Stimulated activated memory B cell treated with anti-CD40 and anti-IgM and Interleukin-4, amounts not matched to agents 10 μg/mL and 1 μg/mL and 100 μg/mL, for 72 hours (primary cell): ENCODE measurements at regions not wholly inside any gene's neighbourhood (a gene's known extent, or its start where the extent isn't known, plus 50 kb on each side); places are given as distances from the start of the nearest gene placed in this dataset.

Experiments
- ATAC-seq: fragments of 150-1000 bp; cut with Tn5 transposase; 2 replicates; pipeline ENCODE4 v1.10.0; 2021
- H3K27ac Mint-ChIP-seq: one replicate; pipeline ENCODE4 v1.8.0; 2022; ENCODE audit warnings: mild to moderate bottlenecking, mixed read lengths
- H3K27me3 Mint-ChIP-seq: one replicate; pipeline ENCODE4 v1.8.0; 2022; ENCODE audit warnings: mixed read lengths
- H3K36me3 Mint-ChIP-seq: one replicate; pipeline ENCODE4 v1.8.0; 2022; ENCODE audit warnings: mixed read lengths
- H3K4me1 Mint-ChIP-seq: one replicate; pipeline ENCODE4 v1.8.0; 2022; ENCODE audit warnings: mixed read lengths
- H3K4me3 Mint-ChIP-seq: one replicate; pipeline ENCODE4 v1.8.0; 2022; ENCODE audit warnings: mild to moderate bottlenecking, moderate library complexity, mixed read lengths
- H3K9me3 Mint-ChIP-seq: one replicate; pipeline ENCODE4 v1.8.0; 2022; ENCODE audit warnings: mixed read lengths

GRCh38 chr18:22339913-22340312, 77.8 kb downstream of the CTAGE1 start:
- no peak overlapping the region for H3K27ac Mint-ChIP-seq
- H3K4me3 Mint-ChIP-seq, result no peak overlapping the region
- no peaks in the 10 kb centered on the region for H3K9me3 Mint-ChIP-seq
- no peak for ATAC-seq
- peaks cover 9% of the 10 kb centered on the region for H3K27me3 Mint-ChIP-seq
- H3K36me3 Mint-ChIP-seq, result no peaks in the 10 kb centered on the region
- no peaks in the 10 kb centered on the region for H3K4me1 Mint-ChIP-seq

GRCh38 chr18:22337833-22338232, 79.9 kb downstream of the CTAGE1 start:
- no peak overlapping the region for H3K4me3 Mint-ChIP-seq
- H3K36me3 Mint-ChIP-seq, result no peaks in the 10 kb centered on the region
- peaks cover 5% of the 10 kb centered on the region for H3K9me3 Mint-ChIP-seq
- ATAC-seq, result no peak
- no peak overlapping the region for H3K27ac Mint-ChIP-seq
- H3K4me1 Mint-ChIP-seq, result no peaks in the 10 kb centered on the region
- H3K27me3 Mint-ChIP-seq, result peaks cover 18% of the 10 kb centered on the region

GRCh38 chr18:22337306-22337705, 80.4 kb downstream of the CTAGE1 start:
- Mint-ChIP-seq H3K4me3 (no peak overlapping the region), H3K4me1 (no peaks in the 10 kb centered on the region), H3K36me3 (no peaks in the 10 kb centered on the region), H3K9me3 (peaks cover 5% of the 10 kb centered on the region), H3K27ac (no peak overlapping the region), H3K27me3 (peaks cover 18% of the 10 kb centered on the region)
- ATAC-seq, result no peak

GRCh38 chr18:22336406-22336805, 81.3 kb downstream of the CTAGE1 start:
- no peaks in the 10 kb centered on the region for H3K4me1 Mint-ChIP-seq
- H3K27me3 Mint-ChIP-seq, result peaks cover 18% of the 10 kb centered on the region
- no peak for ATAC-seq
- peaks cover 5% of the 10 kb centered on the region for H3K9me3 Mint-ChIP-seq
- no peaks in the 10 kb centered on the region for H3K36me3 Mint-ChIP-seq
- H3K27ac Mint-ChIP-seq, result no peak overlapping the region
- H3K4me3 Mint-ChIP-seq, result no peak overlapping the region

- H3K9me3 Mint-ChIP-seq, result peaks cover 5% of the 10 kb centered on the region
- H3K4me1 Mint-ChIP-seq, result no peaks in the 10 kb centered on the region
- H3K27me3 Mint-ChIP-seq, result peaks cover 18% of the 10 kb centered on the region
- no peaks in the 10 kb centered on the region for H3K36me3 Mint-ChIP-seq
- ATAC-seq, result no peak
- no peak overlapping the region for H3K4me3 Mint-ChIP-seq
- no peak overlapping the region for H3K27ac Mint-ChIP-seq
Observed at GRCh38 chr18:22335731-22336198, 82.0 kb downstream of the CTAGE1 start.

GRCh38 chr18:22334567-22334966, 83.1 kb downstream of the CTAGE1 start:
- Mint-ChIP-seq H3K27ac (no peak overlapping the region), H3K27me3 (peaks cover 18% of the 10 kb centered on the region), H3K9me3 (peaks cover 5% of the 10 kb centered on the region), H3K4me3 (no peak overlapping the region), H3K4me1 (no peaks in the 10 kb centered on the region), H3K36me3 (no peaks in the 10 kb centered on the region)
- no peak for ATAC-seq

GRCh38 chr18:22332590-22332989, 85.1 kb downstream of the CTAGE1 start:
- H3K27ac Mint-ChIP-seq, result no peak overlapping the region
- ATAC-seq, result no peak

GRCh38 chr18:22330508-22330907, 87.2 kb downstream of the CTAGE1 start:
- ATAC-seq, result no peak
- peaks cover 10% of the 10 kb centered on the region for H3K27me3 Mint-ChIP-seq
- peaks cover 13% of the 10 kb centered on the region for H3K9me3 Mint-ChIP-seq
- no peak overlapping the region for H3K27ac Mint-ChIP-seq
- no peaks in the 10 kb centered on the region for H3K36me3 Mint-ChIP-seq
- no peak overlapping the region for H3K4me3 Mint-ChIP-seq
- H3K4me1 Mint-ChIP-seq, result no peaks in the 10 kb centered on the region

More at GRCh38 chr18:22332590-22332989, 85.1 kb downstream of the CTAGE1 start:
- H3K4me3 Mint-ChIP-seq, result no peak overlapping the region
- peaks cover 13% of the 10 kb centered on the region for H3K9me3 Mint-ChIP-seq
- peaks cover 18% of the 10 kb centered on the region for H3K27me3 Mint-ChIP-seq
- H3K36me3 Mint-ChIP-seq, result no peaks in the 10 kb centered on the region
- no peaks in the 10 kb centered on the region for H3K4me1 Mint-ChIP-seq

GRCh38 chr18:22325396-22325795, 92.3 kb downstream of the CTAGE1 start:
- no peak for ATAC-seq
- H3K36me3 Mint-ChIP-seq, result no peaks in the 10 kb centered on the region
- H3K4me1 Mint-ChIP-seq, result no peaks in the 10 kb centered on the region
- H3K4me3 Mint-ChIP-seq, result no peak overlapping the region
- H3K27me3 Mint-ChIP-seq, result no peaks in the 10 kb centered on the region
- H3K9me3 Mint-ChIP-seq, result peaks cover 8% of the 10 kb centered on the region
- H3K27ac Mint-ChIP-seq, result no peak overlapping the region

- no peak for ATAC-seq
- Mint-ChIP-seq H3K9me3 (peaks cover 8% of the 10 kb centered on the region), H3K27me3 (no peaks in the 10 kb centered on the region), H3K4me1 (no peaks in the 10 kb centered on the region), H3K36me3 (no peaks in the 10 kb centered on the region), H3K4me3 (no peak overlapping the region), H3K27ac (no peak overlapping the region)
Observed at GRCh38 chr18:22324191-22325131, 93.3 kb downstream of the CTAGE1 start.

GRCh38 chr18:22322243-22322691, 95.4 kb downstream of the CTAGE1 start:
- no peaks in the 10 kb centered on the region for H3K9me3 Mint-ChIP-seq
- no peaks in the 10 kb centered on the region for H3K4me1 Mint-ChIP-seq
- H3K27ac Mint-ChIP-seq, result no peak overlapping the region

GRCh38 chr18:22320771-22321170, 96.9 kb downstream of the CTAGE1 start:
- Mint-ChIP-seq H3K4me3 (no peak overlapping the region), H3K4me1 (no peaks in the 10 kb centered on the region), H3K27me3 (peaks cover 5% of the 10 kb centered on the region), H3K9me3 (no peaks in the 10 kb centered on the region), H3K27ac (no peak overlapping the region), H3K36me3 (no peaks in the 10 kb centered on the region)
- no peak for ATAC-seq

More at GRCh38 chr18:22322243-22322691, 95.4 kb downstream of the CTAGE1 start:
- Mint-ChIP-seq H3K4me3 (no peak overlapping the region), H3K36me3 (no peaks in the 10 kb centered on the region), H3K27me3 (no peaks in the 10 kb centered on the region)
- ATAC-seq, result no peak

- no peak overlapping the region for H3K4me3 Mint-ChIP-seq
- H3K27ac Mint-ChIP-seq, result no peak overlapping the region
- no peaks in the 10 kb centered on the region for H3K4me1 Mint-ChIP-seq
- peaks cover 10% of the 10 kb centered on the region for H3K27me3 Mint-ChIP-seq
- H3K36me3 Mint-ChIP-seq, result no peaks in the 10 kb centered on the region
- H3K9me3 Mint-ChIP-seq, result no peaks in the 10 kb centered on the region
- no peak for ATAC-seq
Observed at GRCh38 chr18:22320155-22320554, 97.6 kb downstream of the CTAGE1 start.

- ATAC-seq, result no peak
- Mint-ChIP-seq H3K27ac (no peak overlapping the region), H3K4me3 (no peak overlapping the region), H3K36me3 (no peaks in the 10 kb centered on the region), H3K27me3 (peaks cover 10% of the 10 kb centered on the region), H3K4me1 (no peaks in the 10 kb centered on the region), H3K9me3 (no peaks in the 10 kb centered on the region)
Observed at GRCh38 chr18:22318745-22319407, 98.8 kb downstream of the CTAGE1 start.

GRCh38 chr18:22314420-22314819, 103.3 kb downstream of the CTAGE1 start:
- H3K27me3 Mint-ChIP-seq, result peaks cover 10% of the 10 kb centered on the region
- H3K4me3 Mint-ChIP-seq, result no peak overlapping the region
- H3K4me1 Mint-ChIP-seq, result no peaks in the 10 kb centered on the region
- ATAC-seq, result no peak
- no peaks in the 10 kb centered on the region for H3K36me3 Mint-ChIP-seq
- H3K9me3 Mint-ChIP-seq, result no peaks in the 10 kb centered on the region
- no peak overlapping the region for H3K27ac Mint-ChIP-seq
